Neural progenitor cell (in vitro differentiated cells): ENCODE measurements at regions not wholly inside any gene's neighbourhood (a gene's known extent, or its start where the extent isn't known, plus 50 kb on each side); places are given as distances from the start of the nearest gene placed in this dataset.

ENCODE experiments used
- DNase-seq: peaks from one replicate; pipeline ENCODE4 v3.0.0-alpha.2; 2016; ENCODE audit warnings: low spot score
- H2AFZ ChIP-seq: fragments of 200-600 bp; sonication (generic); replicated peaks from 2 replicates; pipeline ENCODE4 v1.6.1; 2016; ENCODE audit warnings: antibody characterized with exemption
- H3F3A ChIP-seq: fragments of 200-600 bp; sonication (generic); 2 replicates; pipeline ENCODE4 v1.6.1; 2016; ENCODE audit warnings: antibody characterized with exemption, low read depth
- H3K27ac ChIP-seq: fragments of 200-600 bp; sonication (generic); 2 replicates; pipeline ENCODE4 v1.5.1; 2016; ENCODE audit warnings: mild to moderate bottlenecking
- H3K27me3 ChIP-seq: fragments of 200-600 bp; sonication (generic); 2 replicates; pipeline ENCODE4 v1.6.1; 2016; ENCODE audit warnings: mild to moderate bottlenecking, moderate library complexity
- H3K36me3 ChIP-seq: fragments of 200-600 bp; sonication (generic); 2 replicates; pipeline ENCODE4 v1.5.1; 2016
- H3K4me1 ChIP-seq: fragments of 200-600 bp; sonication (generic); 2 replicates; pipeline ENCODE4 v1.6.1; 2016; ENCODE audit warnings: mixed run types
- H3K4me2 ChIP-seq: fragments of 200-600 bp; sonication (generic); 2 replicates; pipeline ENCODE4 v1.6.1; 2016
- H3K4me3 ChIP-seq: fragments of 200-600 bp; sonication (generic); 2 replicates; pipeline ENCODE4 v1.5.1; 2016
- H3K79me2 ChIP-seq: fragments of 200-600 bp; sonication (generic); 2 replicates; pipeline ENCODE4 v1.6.1; 2016; ENCODE audit warnings: low read depth
- H3K9ac ChIP-seq: fragments of 200-600 bp; sonication (generic); 2 replicates; pipeline ENCODE4 v1.6.1; 2016
- H3K9me3 ChIP-seq: fragments of 200-600 bp; sonication (generic); 2 replicates; pipeline ENCODE4 v1.5.1; 2016; ENCODE audit warnings: low read depth
- H4K20me1 ChIP-seq: fragments of 200-600 bp; sonication (generic); 2 replicates; pipeline ENCODE4 v1.6.1; 2016; ENCODE audit warnings: low read depth
- H3K27ac Mint-ChIP-seq: 3 replicates; pipeline ENCODE4 v1.8.0; 2021; ENCODE audit warnings: mixed read lengths
- H3K27me3 Mint-ChIP-seq: 2 replicates; pipeline ENCODE4 v1.8.0; 2022; ENCODE audit warnings: low read depth, mild to moderate bottlenecking, inconsistent platforms, moderate library complexity, mixed read lengths; ENCODE audit not compliant: insufficient read depth
- H3K36me3 Mint-ChIP-seq: 3 replicates; pipeline ENCODE4 v1.8.0; 2021; ENCODE audit warnings: mixed read lengths
- H3K4me1 Mint-ChIP-seq: 3 replicates; pipeline ENCODE4 v1.8.0; 2021; ENCODE audit warnings: mixed read lengths
- H3K4me3 Mint-ChIP-seq: 3 replicates; pipeline ENCODE4 v1.8.0; 2021; ENCODE audit warnings: mild to moderate bottlenecking, moderate library complexity, mixed read lengths
- H3K9me3 Mint-ChIP-seq: 3 replicates; pipeline ENCODE4 v1.8.0; 2020; ENCODE audit warnings: mixed read lengths
- CTCF ChIP-seq: fragments of 200-600 bp; sonication (generic); IDR thresholded peaks from 2 replicates; pipeline ENCODE4 v1.5.1; 2017; ENCODE audit warnings: antibody characterized with exemption, mild to moderate bottlenecking
- EZH2 ChIP-seq: fragments of 200-600 bp; sonication (generic); IDR thresholded peaks from 2 replicates; pipeline ENCODE4 v1.6.1; 2017; ENCODE audit warnings: antibody characterized with exemption, mild to moderate bottlenecking, moderate library complexity
- EZH2phosphoT487 ChIP-seq: fragments of 200-600 bp; sonication (generic); IDR thresholded peaks from 2 replicates; pipeline ENCODE4 v1.6.1; 2017; ENCODE audit warnings: antibody characterized with exemption

DNA sequence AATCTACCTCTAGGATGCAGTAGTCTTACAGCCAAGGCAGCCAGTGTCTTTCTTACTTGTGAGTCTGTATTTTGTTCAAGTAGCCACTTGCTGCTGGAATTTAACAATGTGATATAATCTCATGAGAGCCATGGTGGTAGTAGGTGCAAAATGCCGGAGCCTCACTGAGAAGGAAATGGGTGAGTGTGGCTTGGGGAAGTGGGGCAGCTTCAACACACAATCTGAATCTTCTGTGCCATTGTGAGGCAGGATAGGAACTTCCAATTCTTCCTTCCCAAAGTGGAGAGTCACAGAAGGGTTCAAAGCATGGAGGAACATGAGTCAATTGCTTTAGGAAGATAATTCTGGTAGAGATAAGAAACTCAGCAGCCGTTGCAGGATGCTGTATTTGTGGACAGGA is 158.7 kb upstream of the APCDD1 start:
- no peak overlapping the region for H3K4me2 ChIP-seq
- H3K4me3 Mint-ChIP-seq = no peak overlapping the region
- no peaks in the 10 kb centered on the region for H3K27me3 ChIP-seq
- H3K27me3 Mint-ChIP-seq = peaks cover 8% of the 10 kb centered on the region
- no peak overlapping the region for H3K27ac Mint-ChIP-seq
- peaks cover 51% of the 10 kb centered on the region for H3K4me1 ChIP-seq
- peaks cover 49% of the 10 kb centered on the region for H3K4me1 Mint-ChIP-seq
- no peak overlapping the region for H3K9ac ChIP-seq
- H3K27ac ChIP-seq = no peak overlapping the region
- no peak overlapping the region for H2AFZ ChIP-seq
- no peaks in the 10 kb centered on the region for H3K36me3 ChIP-seq
- TF ChIP-seq CTCF (no peak), EZH2 (no peak), EZH2phosphoT487 (no peak)
- no peak overlapping the region for H3K4me3 ChIP-seq
- DNase-seq = no peak
- no peaks in the 10 kb centered on the region for H3K79me2 ChIP-seq
- H3K9me3 Mint-ChIP-seq = peaks cover 23% of the 10 kb centered on the region
- peaks cover 23% of the 10 kb centered on the region for H3F3A ChIP-seq
- H4K20me1 ChIP-seq = no peaks in the 10 kb centered on the region
- H3K36me3 Mint-ChIP-seq = peaks cover 4% of the 10 kb centered on the region
- H3K9me3 ChIP-seq = no peaks in the 10 kb centered on the region

DNA sequence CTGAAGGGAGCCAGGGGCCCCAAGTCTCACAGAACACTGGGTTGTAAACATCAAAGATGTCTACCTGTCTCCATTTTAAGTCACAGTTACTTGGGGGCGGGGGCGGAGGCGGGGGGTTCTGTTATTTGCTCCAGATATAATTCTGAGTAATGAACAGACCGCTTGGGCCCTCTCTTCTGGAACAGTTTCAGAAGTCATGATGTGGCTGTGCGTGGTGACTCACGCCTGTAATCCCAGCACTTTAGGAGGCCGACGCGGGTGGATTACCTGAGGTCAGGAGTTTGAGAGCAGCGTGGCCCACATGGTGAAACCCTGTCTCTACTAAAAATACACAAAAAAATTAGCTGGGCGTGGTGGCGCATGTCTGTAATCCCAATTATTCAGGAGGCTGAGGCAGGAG is 157.9 kb upstream of the APCDD1 start:
- H3K36me3 Mint-ChIP-seq = peaks cover 3% of the 10 kb centered on the region

DNA sequence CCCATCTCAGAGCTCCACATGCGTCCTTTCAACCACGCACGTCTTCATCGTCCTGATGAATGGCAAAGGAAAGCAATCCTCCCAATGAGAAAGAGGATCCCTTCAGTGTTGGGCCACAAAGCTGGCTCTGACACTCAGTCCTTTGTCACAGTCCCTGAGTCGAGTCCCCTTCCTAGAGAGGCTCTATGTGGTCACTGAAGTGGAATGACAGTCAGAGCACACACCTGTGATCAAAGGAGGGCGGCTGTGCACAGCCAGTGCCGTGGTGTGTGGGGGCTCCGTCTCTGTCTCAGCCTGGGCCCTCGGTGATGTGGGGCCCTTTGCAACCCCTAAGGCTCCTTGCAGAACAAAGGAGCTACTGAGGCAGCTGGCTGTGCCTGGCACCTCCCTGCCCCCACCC is 157.3 kb upstream of the APCDD1 start:
- Histone ChIP-seq H2AFZ (no peak overlapping the region), H3K9me3 (no peaks in the 10 kb centered on the region), H3K79me2 (no peaks in the 10 kb centered on the region), H3F3A (peaks cover 23% of the 10 kb centered on the region), H3K4me3 (no peak overlapping the region), H3K27ac (peak overlapping the region; percentile 53), H3K9ac (no peak overlapping the region), H3K27me3 (no peaks in the 10 kb centered on the region), H3K36me3 (no peaks in the 10 kb centered on the region), H3K4me1 (peaks cover 44% of the 10 kb centered on the region), H4K20me1 (no peaks in the 10 kb centered on the region), H3K4me2 (peak overlapping the region; percentile 46)
- DNase-seq = peak; percentile 86
- Mint-ChIP-seq H3K4me3 (no peak overlapping the region), H3K36me3 (peaks cover 6% of the 10 kb centered on the region), H3K4me1 (peaks cover 48% of the 10 kb centered on the region), H3K9me3 (peaks cover 26% of the 10 kb centered on the region), H3K27me3 (peaks cover 8% of the 10 kb centered on the region), H3K27ac (no peak overlapping the region)
- TF ChIP-seq EZH2phosphoT487 (no peak), CTCF (no peak), EZH2 (no peak)

More for the DNA sequence above, 157.9 kb upstream of the APCDD1 start:
- Histone ChIP-seq H3K27me3 (no peaks in the 10 kb centered on the region), H3K4me1 (peaks cover 50% of the 10 kb centered on the region), H3K27ac (no peak overlapping the region), H3K9me3 (no peaks in the 10 kb centered on the region), H3F3A (peaks cover 23% of the 10 kb centered on the region), H3K79me2 (no peaks in the 10 kb centered on the region), H3K9ac (no peak overlapping the region), H2AFZ (no peak overlapping the region), H3K36me3 (no peaks in the 10 kb centered on the region), H3K4me2 (peak overlapping the region; percentile 46), H4K20me1 (no peaks in the 10 kb centered on the region), H3K4me3 (no peak overlapping the region)
- no peak for DNase-seq
- Mint-ChIP-seq H3K4me3 (no peak overlapping the region), H3K27me3 (peaks cover 8% of the 10 kb centered on the region), H3K27ac (peak overlapping the region; percentile 8), H3K9me3 (peaks cover 23% of the 10 kb centered on the region), H3K4me1 (peaks cover 53% of the 10 kb centered on the region)
- TF ChIP-seq CTCF (no peak), EZH2 (no peak), EZH2phosphoT487 (no peak)
